B cell (primary cell): ENCODE measurements at regions not wholly inside any gene's neighbourhood (a gene's known extent, or its start where the extent isn't known, plus 50 kb on each side); places are given as distances from the start of the nearest gene placed in this dataset.

Experiments used
- EZH2 ChIP-seq: IDR thresholded peaks from 2 replicates; pipeline ENCODE4 v1.6.1; 2012; ENCODE audit warnings: borderline replicate concordance, low read depth, mild to moderate bottlenecking, moderate library complexity, low read length; ENCODE audit not compliant: insufficient read depth, poor library complexity, severe bottlenecking
- TF ChIP-seq, protein P1 (sequence below): fragments of 200-600 bp; IDR thresholded peaks from one replicate; pipeline ENCODE4 v1.8.0; 2022; ENCODE audit warnings: antibody characterized with exemption, mild to moderate bottlenecking

GRCh38 chr10:113291413-113291812 lies 261.4 kb upstream of the HABP2 start:
- TF ChIP-seq, protein P1, sequence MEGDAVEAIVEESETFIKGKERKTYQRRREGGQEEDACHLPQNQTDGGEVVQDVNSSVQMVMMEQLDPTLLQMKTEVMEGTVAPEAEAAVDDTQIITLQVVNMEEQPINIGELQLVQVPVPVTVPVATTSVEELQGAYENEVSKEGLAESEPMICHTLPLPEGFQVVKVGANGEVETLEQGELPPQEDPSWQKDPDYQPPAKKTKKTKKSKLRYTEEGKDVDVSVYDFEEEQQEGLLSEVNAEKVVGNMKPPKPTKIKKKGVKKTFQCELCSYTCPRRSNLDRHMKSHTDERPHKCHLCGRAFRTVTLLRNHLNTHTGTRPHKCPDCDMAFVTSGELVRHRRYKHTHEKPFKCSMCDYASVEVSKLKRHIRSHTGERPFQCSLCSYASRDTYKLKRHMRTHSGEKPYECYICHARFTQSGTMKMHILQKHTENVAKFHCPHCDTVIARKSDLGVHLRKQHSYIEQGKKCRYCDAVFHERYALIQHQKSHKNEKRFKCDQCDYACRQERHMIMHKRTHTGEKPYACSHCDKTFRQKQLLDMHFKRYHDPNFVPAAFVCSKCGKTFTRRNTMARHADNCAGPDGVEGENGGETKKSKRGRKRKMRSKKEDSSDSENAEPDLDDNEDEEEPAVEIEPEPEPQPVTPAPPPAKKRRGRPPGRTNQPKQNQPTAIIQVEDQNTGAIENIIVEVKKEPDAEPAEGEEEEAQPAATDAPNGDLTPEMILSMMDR, result no peak
- no peak for TF ChIP-seq EZH2
